ENCODE measurements at regions not wholly inside any gene's neighbourhood (a gene's known extent, or its start where the extent isn't known, plus 50 kb on each side); places are given as distances from the start of the nearest gene placed in this dataset.

- TF ChIP-seq TAF1 (IDR thresholded peaks at IDR 0.05; ENCODE audit: low read depth, low read length) (no peak), POLR2A (IDR thresholded peaks at IDR 0.05; ENCODE audit: low read depth, low read length) (no peak), SPI1 (IDR thresholded peaks at IDR 0.05; ENCODE audit: low read depth, low read length) (no peak), POLR2AphosphoS5 (IDR thresholded peaks at IDR 0.05; ENCODE audit: low read depth, low read length) (no peak), POU2F2 (IDR thresholded peaks at IDR 0.05; ENCODE audit: low read depth, low read length) (no peak)
These were observed 276.8 kb downstream of the TENT5A start for GRCh38 chr6:81475646-81476045.

All from GM12891 (cell line).